GM10248 (cell line): ENCODE measurements at regions not wholly inside any gene's neighbourhood (a gene's known extent, or its start where the extent isn't known, plus 50 kb on each side); places are given as distances from the start of the nearest gene placed in this dataset.

Experiments
- CTCF ChIA-PET: fragments of 300-600 bp; sonication (Branson Sonifier 250); formaldehyde crosslinking; extraction: SDS; loops from one replicate; lab custom pipeline; 2021; ENCODE audit warnings: antibody characterized with exemption; lab: Yijun Ruan, JAX
- POLR2A ChIA-PET: fragments of 350-650 bp; sonication (Branson Sonifier 250); formaldehyde crosslinking; extraction: SDS; loops from one replicate; lab custom pipeline; 2020; ENCODE audit warnings: antibody characterized with exemption; lab: Yijun Ruan, JAX
- DNase-seq: peaks from one replicate; pipeline ENCODE4 v3.0.0; 2012; ENCODE audit errors: extremely low spot score
- CTCF ChIP-seq: IDR thresholded peaks from 2 replicates; pipeline ENCODE4 v1.5.1; 2012; ENCODE audit warnings: mild to moderate bottlenecking, low read depth; ENCODE audit errors: extremely low read depth, missing control alignments, control extremely low read depth

GRCh38 chr2:45167920-45168629 is 158.8 kb upstream of the SIX2 start:
- ChIA-PET POLR2A (no interaction called here), CTCF (interaction anchor here (1.4 kb wide), 1 partner anchor 33 kb away, joined by 3 read pairs; no protein-coding TSS in a partner anchor)
- no peak for DNase-seq
- no peak for TF ChIP-seq CTCF

GRCh38 chr2:45166229-45166890 is 157.1 kb upstream of the SIX2 start:
- TF ChIP-seq CTCF = no peak
- ChIA-PET CTCF (no interaction called here), POLR2A (no interaction called here)
- DNase-seq = no peak

- no peak for TF ChIP-seq CTCF
- CTCF ChIA-PET = no interaction called here
- POLR2A ChIA-PET = no interaction called here
- DNase-seq = no peak
Observed at GRCh38 chr2:45162711-45163110, 153.5 kb upstream of the SIX2 start.

- TF ChIP-seq CTCF = no peak
- CTCF ChIA-PET = no interaction called here
- POLR2A ChIA-PET = no interaction called here
- no peak for DNase-seq
Observed at GRCh38 chr2:45156605-45157004, 147.4 kb upstream of the SIX2 start.

- ChIA-PET POLR2A (no interaction called here), CTCF (no interaction called here)
- no peak for TF ChIP-seq CTCF
- no peak for DNase-seq
Observed at GRCh38 chr2:45154606-45155155, 145.4 kb upstream of the SIX2 start.

- DNase-seq = no peak
- no peak for TF ChIP-seq CTCF
- ChIA-PET POLR2A (no interaction called here), CTCF (no interaction called here)
Observed at GRCh38 chr2:45154144-45154543, 144.9 kb upstream of the SIX2 start.
